ENCODE measurements at regions not wholly inside any gene's neighbourhood (a gene's known extent, or its start where the extent isn't known, plus 50 kb on each side); places are given as distances from the start of the nearest gene placed in this dataset.

DNA sequence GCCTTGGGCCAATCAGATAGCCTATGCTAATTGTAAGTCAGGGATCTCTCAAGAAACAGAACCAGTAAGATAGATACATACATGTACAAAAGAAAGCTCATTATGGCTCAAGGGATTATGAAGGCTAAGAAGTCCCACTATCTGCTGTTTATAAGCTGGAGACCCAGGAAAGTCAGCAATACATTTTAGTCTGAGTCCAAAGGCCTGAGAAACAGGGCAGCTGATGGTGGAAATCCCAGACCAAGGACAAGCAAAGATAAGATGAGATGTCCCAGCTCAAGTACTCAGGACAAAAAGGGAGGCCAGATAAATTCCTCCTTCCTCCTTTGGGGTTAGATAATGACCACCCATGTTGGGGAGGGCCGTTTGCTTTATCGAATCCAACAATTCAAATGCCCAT, 269.9 kb downstream of the AJAP1 start:
- Histone ChIP-seq H3K27ac (ENCODE audit: low read length) (no peak overlapping the region), H3F3A (ENCODE audit: low read length, unreplicated experiment) (no peaks in the 10 kb centered on the region), H3K9me3 (ENCODE audit: low read length) (peaks cover 51% of the 10 kb centered on the region), H4K20me1 (ENCODE audit: low read length) (no peaks in the 10 kb centered on the region), H3K4me3 (ENCODE audit: low read length) (no peak overlapping the region), H3K9ac (ENCODE audit: low read length) (no peak overlapping the region), H3K79me2 (ENCODE audit: low read length) (no peaks in the 10 kb centered on the region), H3K4me1 (ENCODE audit: insufficient read depth, low read length) (no peaks in the 10 kb centered on the region), H3K27me3 (ENCODE audit: low read length) (no peaks in the 10 kb centered on the region), H2AFZ (ENCODE audit: low read length) (no peak overlapping the region), H3K36me3 (ENCODE audit: low read depth, low read length) (no peaks in the 10 kb centered on the region), H3K9me2 (replicated peaks; ENCODE audit: low read length) (no peaks in the 10 kb centered on the region), H3K4me2 (ENCODE audit: low read length) (no peak overlapping the region)
- ChIA-PET CTCF (no interaction called here), POLR2A (ENCODE audit: unreplicated experiment) (no interaction called here)
- TF ChIP-seq, protein P1, sequence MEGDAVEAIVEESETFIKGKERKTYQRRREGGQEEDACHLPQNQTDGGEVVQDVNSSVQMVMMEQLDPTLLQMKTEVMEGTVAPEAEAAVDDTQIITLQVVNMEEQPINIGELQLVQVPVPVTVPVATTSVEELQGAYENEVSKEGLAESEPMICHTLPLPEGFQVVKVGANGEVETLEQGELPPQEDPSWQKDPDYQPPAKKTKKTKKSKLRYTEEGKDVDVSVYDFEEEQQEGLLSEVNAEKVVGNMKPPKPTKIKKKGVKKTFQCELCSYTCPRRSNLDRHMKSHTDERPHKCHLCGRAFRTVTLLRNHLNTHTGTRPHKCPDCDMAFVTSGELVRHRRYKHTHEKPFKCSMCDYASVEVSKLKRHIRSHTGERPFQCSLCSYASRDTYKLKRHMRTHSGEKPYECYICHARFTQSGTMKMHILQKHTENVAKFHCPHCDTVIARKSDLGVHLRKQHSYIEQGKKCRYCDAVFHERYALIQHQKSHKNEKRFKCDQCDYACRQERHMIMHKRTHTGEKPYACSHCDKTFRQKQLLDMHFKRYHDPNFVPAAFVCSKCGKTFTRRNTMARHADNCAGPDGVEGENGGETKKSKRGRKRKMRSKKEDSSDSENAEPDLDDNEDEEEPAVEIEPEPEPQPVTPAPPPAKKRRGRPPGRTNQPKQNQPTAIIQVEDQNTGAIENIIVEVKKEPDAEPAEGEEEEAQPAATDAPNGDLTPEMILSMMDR (conservative IDR thresholded peaks at IDR 0.05; ENCODE audit: low read depth, low read length) = no peak
- TF ChIP-seq EZH2phosphoT487 (IDR thresholded peaks at IDR 0.05; ENCODE audit: borderline replicate concordance, low read length) (no peak), EZH2 (IDR thresholded peaks at IDR 0.05; ENCODE audit: low read length, unreplicated experiment) (no peak)
- ATAC-seq (no peak), DNase-seq (no peak)
- intact Hi-C loops (cut with micrococcal nuclease) = no loop called here
- no TSS peak for BruUV-seq (replicated peaks)

GRCh38 chr1:4916610-4917009, 262.2 kb downstream of the AJAP1 start:
- CTCF ChIA-PET = no interaction called here

DNA sequence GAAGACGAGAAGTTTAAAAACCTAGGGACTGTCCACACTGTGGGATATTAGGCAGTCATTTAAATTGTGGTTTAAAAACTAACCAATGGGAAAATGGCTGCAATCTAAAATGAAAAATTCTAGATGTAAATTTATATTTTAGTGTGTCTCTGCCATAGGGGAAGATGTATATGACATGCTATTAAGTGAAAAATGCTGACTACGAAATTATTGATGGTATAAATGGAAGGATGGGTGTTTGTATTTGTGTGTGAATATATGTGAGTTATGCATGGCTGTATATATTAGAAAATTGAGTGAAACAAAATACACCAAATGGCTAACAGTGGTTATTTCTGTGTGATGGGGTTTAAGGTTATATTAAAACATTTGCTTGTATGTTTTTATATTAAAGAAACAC, 260.7 kb downstream of the AJAP1 start:
- no peak overlapping the region for H3K4me2 ChIP-seq (ENCODE audit: low read length)
- no peaks in the 10 kb centered on the region for H3K79me2 ChIP-seq (ENCODE audit: low read length)
- no peaks in the 10 kb centered on the region for H4K20me1 ChIP-seq (ENCODE audit: low read length)
- H3K4me1 ChIP-seq (ENCODE audit: insufficient read depth, low read length) = no peaks in the 10 kb centered on the region
- no peak overlapping the region for H3K27ac ChIP-seq (ENCODE audit: low read length)
- no peak for DNase-seq
- no peaks in the 10 kb centered on the region for H3K9me2 ChIP-seq (replicated peaks; ENCODE audit: low read length)
- no peak overlapping the region for H3K9ac ChIP-seq (ENCODE audit: low read length)
- H3F3A ChIP-seq (ENCODE audit: low read length, unreplicated experiment) = no peaks in the 10 kb centered on the region
- H3K4me3 ChIP-seq (ENCODE audit: low read length) = no peak overlapping the region
- ChIA-PET POLR2A (ENCODE audit: unreplicated experiment) (no interaction called here), CTCF (no interaction called here)
- no peak for TF ChIP-seq EZH2phosphoT487 (IDR thresholded peaks at IDR 0.05; ENCODE audit: borderline replicate concordance, low read length)
- TF ChIP-seq, protein P1 (conservative IDR thresholded peaks at IDR 0.05; ENCODE audit: low read depth, low read length) = no peak
- no peak for TF ChIP-seq EZH2 (IDR thresholded peaks at IDR 0.05; ENCODE audit: low read length, unreplicated experiment)
- no peaks in the 10 kb centered on the region for H3K36me3 ChIP-seq (ENCODE audit: low read depth, low read length)
- intact Hi-C loops (cut with micrococcal nuclease) = no loop called here
- peaks cover 17% of the 10 kb centered on the region for H3K9me3 ChIP-seq (ENCODE audit: low read length)
- peaks cover 15% of the 10 kb centered on the region; the same call in 1 of the 2 replicates for H3K27me3 ChIP-seq (ENCODE audit: low read length)
- BruUV-seq (replicated peaks) = no TSS peak
- no peak overlapping the region for H2AFZ ChIP-seq (ENCODE audit: low read length)
- no peak for ATAC-seq

More at GRCh38 chr1:4916610-4917009, 262.2 kb downstream of the AJAP1 start:
- intact Hi-C loops (cut with micrococcal nuclease) = no loop called here
- no peaks in the 10 kb centered on the region for H4K20me1 ChIP-seq (ENCODE audit: low read length)
- no TSS peak for BruUV-seq (replicated peaks)
- TF ChIP-seq, protein P1 (conservative IDR thresholded peaks at IDR 0.05; ENCODE audit: low read depth, low read length) = no peak
- TF ChIP-seq EZH2 (IDR thresholded peaks at IDR 0.05; ENCODE audit: low read length, unreplicated experiment) (no peak), EZH2phosphoT487 (IDR thresholded peaks at IDR 0.05; ENCODE audit: borderline replicate concordance, low read length) (no peak)
- no peaks in the 10 kb centered on the region for H3K4me1 ChIP-seq (ENCODE audit: insufficient read depth, low read length)
- H3K9ac ChIP-seq (ENCODE audit: low read length) = no peak overlapping the region
- H3K9me3 ChIP-seq (ENCODE audit: low read length) = peaks cover 27% of the 10 kb centered on the region
- H3K36me3 ChIP-seq (ENCODE audit: low read depth, low read length) = no peaks in the 10 kb centered on the region
- ATAC-seq = no peak
- POLR2A ChIA-PET (ENCODE audit: unreplicated experiment) = no interaction called here
- no peak overlapping the region for H2AFZ ChIP-seq (ENCODE audit: low read length)
- H3K4me3 ChIP-seq (ENCODE audit: low read length) = no peak overlapping the region
- no peak overlapping the region for H3K27ac ChIP-seq (ENCODE audit: low read length)
- no peak overlapping the region for H3K4me2 ChIP-seq (ENCODE audit: low read length)
- no peak for DNase-seq
- H3K27me3 ChIP-seq (ENCODE audit: low read length) = peaks cover 15% of the 10 kb centered on the region; the same call in 1 of the 2 replicates
- H3K79me2 ChIP-seq (ENCODE audit: low read length) = no peaks in the 10 kb centered on the region
- H3K9me2 ChIP-seq (replicated peaks; ENCODE audit: low read length) = no peaks in the 10 kb centered on the region
- no peaks in the 10 kb centered on the region for H3F3A ChIP-seq (ENCODE audit: low read length, unreplicated experiment)
